22Rv1 (cell line): ENCODE measurements at regions not wholly inside any gene's neighbourhood (a gene's known extent, or its start where the extent isn't known, plus 50 kb on each side); places are given as distances from the start of the nearest gene placed in this dataset.

Experiments used
- ZFX ChIP-seq: fragments of 450-650 bp; IDR thresholded peaks from 2 replicates; pipeline ENCODE4 v1.6.1; 2017; ENCODE audit warnings: antibody characterized with exemption, borderline replicate concordance
- TF ChIP-seq, protein P1 (sequence below): fragments of 450-650 bp; IDR thresholded peaks from 2 replicates; pipeline ENCODE4 v1.5.1; 2017; ENCODE audit warnings: mild to moderate bottlenecking

DNA sequence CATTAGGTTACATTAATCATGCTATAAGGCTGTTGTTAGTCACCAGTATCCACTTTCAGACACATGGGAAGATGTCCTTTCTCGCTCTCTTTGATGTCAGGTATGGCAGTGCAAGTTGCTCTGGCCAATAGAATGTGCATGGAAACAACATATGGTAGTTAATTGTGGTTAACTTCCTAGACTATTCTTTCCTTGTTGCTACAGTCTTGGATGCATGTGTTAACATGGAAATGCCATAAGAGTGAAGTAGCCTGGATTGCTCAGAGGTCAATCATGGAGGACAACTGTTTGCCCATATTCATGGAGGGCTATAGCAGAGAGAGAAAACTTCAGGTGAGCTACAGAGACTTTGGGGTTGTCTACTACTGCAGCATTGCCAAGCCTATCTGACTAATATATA is 245.8 kb upstream of the GAS1 start:
- TF ChIP-seq, protein P1, sequence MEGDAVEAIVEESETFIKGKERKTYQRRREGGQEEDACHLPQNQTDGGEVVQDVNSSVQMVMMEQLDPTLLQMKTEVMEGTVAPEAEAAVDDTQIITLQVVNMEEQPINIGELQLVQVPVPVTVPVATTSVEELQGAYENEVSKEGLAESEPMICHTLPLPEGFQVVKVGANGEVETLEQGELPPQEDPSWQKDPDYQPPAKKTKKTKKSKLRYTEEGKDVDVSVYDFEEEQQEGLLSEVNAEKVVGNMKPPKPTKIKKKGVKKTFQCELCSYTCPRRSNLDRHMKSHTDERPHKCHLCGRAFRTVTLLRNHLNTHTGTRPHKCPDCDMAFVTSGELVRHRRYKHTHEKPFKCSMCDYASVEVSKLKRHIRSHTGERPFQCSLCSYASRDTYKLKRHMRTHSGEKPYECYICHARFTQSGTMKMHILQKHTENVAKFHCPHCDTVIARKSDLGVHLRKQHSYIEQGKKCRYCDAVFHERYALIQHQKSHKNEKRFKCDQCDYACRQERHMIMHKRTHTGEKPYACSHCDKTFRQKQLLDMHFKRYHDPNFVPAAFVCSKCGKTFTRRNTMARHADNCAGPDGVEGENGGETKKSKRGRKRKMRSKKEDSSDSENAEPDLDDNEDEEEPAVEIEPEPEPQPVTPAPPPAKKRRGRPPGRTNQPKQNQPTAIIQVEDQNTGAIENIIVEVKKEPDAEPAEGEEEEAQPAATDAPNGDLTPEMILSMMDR, result no peak
- TF ChIP-seq ZFX, result no peak
